Adrenal gland (tissue), 9 donors: ENCODE measurements at regions not wholly inside any gene's neighbourhood (a gene's known extent, or its start where the extent isn't known, plus 50 kb on each side); places are given as distances from the start of the nearest gene placed in this dataset.
"Not testable (repeated sequence)": the region's sequence is repeated elsewhere in the genome, so short reads cannot be mapped to it uniquely, and the experiment has no call there.

Experiments
- DNase-seq, 7 donors: peaks; one replicate each; pipeline ENCODE4 v3.0.0-alpha.2; 2019 to 2020
- H3K27ac ChIP-seq, 5 donors: fragments of 200-600 bp; sonication (generic) in 4 of 5; 1 replicate in 3 of 5; 2 replicates in 2 of 5; pipeline versions ENCODE4 v1.5.1 to v1.8.0; 2016 to 2020; ENCODE audit warnings: mild to moderate bottlenecking in 1 of 5
- H3K27me3 ChIP-seq: fragments of 200-600 bp; 2 replicates; pipeline ENCODE4 v1.8.0; 2021
- H3K36me3 ChIP-seq, 2 donors: fragments of 200-600 bp; replicated peaks in 1 of 2; 1 replicate in 1 of 2; 2 replicates in 1 of 2; pipeline versions ENCODE4 v1.5.1 to v1.8.0; 2018 to 2022
- H3K4me1 ChIP-seq, 2 donors: fragments of 200-600 bp; replicated peaks in 1 of 2; 1 replicate in 1 of 2; 2 replicates in 1 of 2; pipeline versions ENCODE4 v1.5.1 to v1.8.0; 2018 to 2021
- H3K4me3 ChIP-seq, 4 donors: fragments of 200-600 bp; sonication (generic) in 3 of 4; one replicate each; pipeline ENCODE4 v1.5.1; 2016 to 2018
- H3K9me3 ChIP-seq, 3 donors: fragments of 200-600 bp; sonication (generic) in 1 of 3; replicated peaks in 1 of 3; 1 replicate in 2 of 3; 2 replicates in 1 of 3; pipeline versions ENCODE4 v1.5.1 to v1.8.0; 2016 to 2021
- CTCF ChIP-seq, 6 experiments: fragments of 450-650 bp in 4 of 6; fragments of 200-600 bp in 2 of 6; sonication (generic) in 1 of 6; IDR thresholded peaks; 1 replicate in 5 of 6; 2 replicates in 1 of 6; pipeline versions ENCODE4 v1.5.1 to v1.8.0; 2016 to 2021; ENCODE audit warnings: antibody characterized with exemption in 6 of 6, mild to moderate bottlenecking in 2 of 6, moderate library complexity in 1 of 6
- POLR2A ChIP-seq, 2 donors: fragments of 450-650 bp; IDR thresholded peaks; one replicate each; pipeline ENCODE4 v1.6.1; 2017; ENCODE audit warnings: antibody characterized with exemption in 2 of 2, mild to moderate bottlenecking in 2 of 2, moderate library complexity in 1 of 2
- WGBS, 4 donors: extraction: QIAGEN DNeasy Blood & Tissue Kit in 2 of 4; methylation state at CpG; one replicate each; pipeline versions ENCODE4 v1.1.5 to v1.1.7; 2013 to 2017; 5-methylcytosine and 5-hydroxymethylcytosine counted together
- intact Hi-C, 2 donors: fragments of 100-400 bp; cut with DNase I; formaldehyde crosslinking; loops; one replicate each; pipeline versions ENCODE4 v1.14.1 to v1.15.0; 2022 to 2023
- donor health status: healthy with polysubstance abuse.
- donor health status: Bipolar disorder and iron deficiency.
- donor health status: DM: yes; HTN: yes; CAD: no.
- donor health status: DM: no; HTN: no; CAD: no.
- donor health status: DM: no; HTN: no; CAD: no.

DNA sequence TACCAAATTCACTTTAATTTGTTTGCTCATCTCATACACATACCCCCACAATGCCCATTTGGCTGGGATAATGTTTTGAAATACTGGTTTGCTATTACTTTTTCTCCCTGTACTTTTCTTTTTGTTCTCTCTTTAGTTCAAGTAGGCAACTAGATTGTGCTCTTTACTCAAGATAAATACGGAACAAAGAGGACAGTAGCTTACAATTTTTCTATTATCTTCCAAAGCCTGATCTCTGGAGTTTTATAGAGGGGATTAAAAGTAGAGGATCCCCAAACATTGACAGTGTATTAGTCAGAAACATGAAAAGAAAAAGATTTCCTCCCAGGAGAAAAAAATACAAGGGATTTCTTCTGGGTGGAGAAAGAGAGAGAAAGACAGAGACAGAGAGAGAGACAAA, 102.1 kb upstream of the FSCB start:
- 59 to 74% (median 70%) methylated on average over 1 of the region's 1 CpG for WGBS, 4 donors
- no peak for DNase-seq
- H3K27ac ChIP-seq: no peak overlapping the region
- no peaks in the 10 kb centered on the region for H3K27me3 ChIP-seq
- no peaks in the 10 kb centered on the region for H3K36me3 ChIP-seq
- intact Hi-C loops: no loop called here
- no peaks in the 10 kb centered on the region for H3K4me1 ChIP-seq
- TF ChIP-seq CTCF (IDR thresholded peaks at IDR 0.05) (no peak), POLR2A (IDR thresholded peaks at IDR 0.05) (no peak)
- no peak overlapping the region for H3K4me3 ChIP-seq
- H3K9me3 ChIP-seq: no peaks in the 10 kb centered on the region

GRCh38 chr14:44607701-44608100, 100.6 kb upstream of the FSCB start:
- DNase-seq: no peak
- H3K9me3 ChIP-seq: no peaks in the 10 kb centered on the region
- H3K4me1 ChIP-seq: no peaks in the 10 kb centered on the region
- intact Hi-C loops: no loop called here
- H3K27ac ChIP-seq: no peak overlapping the region
- H3K27me3 ChIP-seq: no peaks in the 10 kb centered on the region
- no peak for TF ChIP-seq POLR2A (IDR thresholded peaks at IDR 0.05)
- TF ChIP-seq CTCF (IDR thresholded peaks at IDR 0.05): no peak
- no peak overlapping the region for H3K4me3 ChIP-seq
- WGBS, 4 donors: 90 to 100% (median 92%) methylated on average over 1 of the region's 1 CpG
- no peaks in the 10 kb centered on the region for H3K36me3 ChIP-seq

DNA sequence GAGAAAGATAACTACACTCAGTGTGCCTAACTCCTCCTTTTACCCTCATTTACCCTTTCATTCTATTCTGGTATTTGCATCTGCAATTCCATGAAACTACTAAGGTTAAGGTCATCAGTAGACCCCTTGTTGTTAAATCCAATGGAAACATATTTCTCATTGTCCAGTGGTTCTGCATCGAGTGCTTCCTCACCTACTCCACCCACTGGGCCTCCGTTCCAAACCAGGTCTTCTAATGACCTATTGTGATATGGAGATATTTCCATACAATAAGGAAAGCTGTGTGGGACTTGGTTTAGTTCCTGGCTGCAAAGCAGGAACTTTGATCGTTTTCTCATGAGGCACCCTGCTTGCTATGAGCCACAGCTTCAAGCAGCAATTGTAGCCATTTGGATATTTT, 99.5 kb upstream of the FSCB start:
- no peaks in the 10 kb centered on the region for H3K4me1 ChIP-seq
- no peaks in the 10 kb centered on the region for H3K36me3 ChIP-seq
- H3K9me3 ChIP-seq: no peaks in the 10 kb centered on the region
- no peak for DNase-seq
- WGBS, 4 donors: 74 to 77% (median 76%) methylated on average over 3 of the region's 3 CpGs
- H3K27me3 ChIP-seq: no peaks in the 10 kb centered on the region
- H3K4me3 ChIP-seq: no peak overlapping the region
- no peak overlapping the region for H3K27ac ChIP-seq
- intact Hi-C loops: no loop called here
- TF ChIP-seq POLR2A (IDR thresholded peaks at IDR 0.05): no peak
- no peak for TF ChIP-seq CTCF (IDR thresholded peaks at IDR 0.05)

DNA sequence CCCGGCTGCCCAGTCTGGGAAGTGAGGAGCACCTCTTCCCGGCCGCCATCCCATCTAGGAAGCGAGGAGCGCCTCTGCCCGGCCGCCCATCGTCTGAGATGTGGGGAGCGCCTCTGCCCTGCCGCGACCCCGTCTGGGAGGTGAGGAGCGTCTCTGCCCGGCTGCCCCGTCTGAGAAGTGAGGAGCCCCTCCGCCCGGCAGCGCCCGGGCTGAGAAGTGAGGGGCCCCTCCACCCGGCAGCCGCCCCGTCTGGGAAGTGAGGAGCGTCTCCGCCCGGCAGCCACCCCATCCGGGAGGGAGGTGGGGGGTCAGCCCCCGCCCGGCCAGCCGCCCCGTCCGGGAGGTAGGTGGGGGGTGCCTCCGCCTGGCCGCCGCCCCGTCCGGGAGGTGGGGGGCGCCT, 94.2 kb upstream of the FSCB start:
- H3K36me3 ChIP-seq, DNase-seq, H3K4me1 ChIP-seq, intact Hi-C loops, H3K4me3 ChIP-seq, H3K27ac ChIP-seq, H3K9me3 ChIP-seq, H3K27me3 ChIP-seq: not testable (repeated sequence)
- WGBS, 4 donors: 95 to 100% (median 98%) methylated on average over 9 to 37 of the region's 37 CpGs

GRCh38 chr14:44589180-44589579, 82.1 kb upstream of the FSCB start:
- Histone ChIP-seq H3K4me3 (no peak overlapping the region), H3K9me3 (no peaks in the 10 kb centered on the region), H3K4me1 (no peaks in the 10 kb centered on the region), H3K27ac (no peak overlapping the region), H3K27me3 (no peaks in the 10 kb centered on the region), H3K36me3 (no peaks in the 10 kb centered on the region)
- TF ChIP-seq CTCF (IDR thresholded peaks at IDR 0.05) (no peak), POLR2A (IDR thresholded peaks at IDR 0.05) (no peak)
- DNase-seq: no peak
- intact Hi-C loops: no loop called here
- 79 to 94% (median 83%) methylated on average over 3 of the region's 3 CpGs for WGBS, 4 donors
